HCT116 (cell line): ENCODE measurements at regions not wholly inside any gene's neighbourhood (a gene's known extent, or its start where the extent isn't known, plus 50 kb on each side); places are given as distances from the start of the nearest gene placed in this dataset.

Source experiments
- ATAC-seq: fragments of 200-7000 bp; cut with Tn5 transposase; 2 replicates; pipeline ENCODE4 v1.9.1; 2020; ENCODE audit warnings: mild to moderate bottlenecking, moderate library complexity
- BruUV-seq: library from RNA; stranded (reverse); fragments of 400-500 nt; replicated peaks from 2 replicates; lab custom pipeline; 2021; lab: Mats Ljungman, UMichigan
- CTCF ChIA-PET: fragments of 300-600 bp; sonication (Branson Sonifier 250); formaldehyde crosslinking; loops from one replicate; lab custom pipeline; 2021; ENCODE audit warnings: antibody characterized with exemption; lab: Charles Lee
- POLR2A ChIA-PET: fragments of 300-600, 350-600 bp; sonication (Branson Sonifier 250); formaldehyde crosslinking; loops from one replicate; lab custom pipeline; 2021; ENCODE audit warnings: antibody characterized with exemption; lab: Charles Lee
- RAD21 ChIA-PET, 2 experiments: fragments of 300-600 bp; sonication (Branson Sonifier 250); formaldehyde crosslinking; loops; one replicate each; lab custom pipeline; 2023; ENCODE audit warnings: low total read pairs in 2 of 2; ENCODE audit not compliant: uncharacterized antibody in 2 of 2, unreplicated experiment in 2 of 2, low non-redundant PET in 1 of 2; lab: Charles Lee
- DNase-seq: peaks from one replicate; pipeline ENCODE4 v3.0.0-alpha.2; 2010; ENCODE audit warnings: low read depth, low spot score
- H2AFZ ChIP-seq: fragments of 200-600 bp; shearing (Covaris generic), sonication (generic); 2 replicates; pipeline ENCODE4 v1.6.1; 2017; ENCODE audit warnings: low read depth, mixed run types, mixed read lengths, antibody characterized with exemption, low read length; ENCODE audit not compliant: poor library complexity, severe bottlenecking
- H3K27ac ChIP-seq: 2 replicates; pipeline ENCODE4 v1.5.1; 2012; ENCODE audit warnings: low read depth, low read length
- H3K27me3 ChIP-seq: fragments of 200-600 bp; sonication (generic); 2 replicates; pipeline ENCODE4 v1.6.1; 2016; ENCODE audit warnings: mixed run types, low read length, mixed read lengths; ENCODE audit not compliant: insufficient read depth
- H3K36me3 ChIP-seq, 2 experiments: fragments of 200-500 bp in 1 of 2; fragments of 200-600 bp in 1 of 2; sonication (Bioruptor generic) in 1 of 2; sonication (generic) in 1 of 2; 2 replicates each; pipeline versions ENCODE4 v1.5.1 to v1.6.1; 2014 to 2016; ENCODE audit warnings: low read length in 2 of 2, inconsistent platforms in 1 of 2, mixed read lengths in 1 of 2, mixed run types in 1 of 2; ENCODE audit not compliant: insufficient read depth in 2 of 2, control insufficient read depth in 1 of 2
- H3K4me1 ChIP-seq, 2 experiments: fragments of 200-600 bp in 1 of 2; sonication (generic) in 1 of 2; 2 replicates each; pipeline versions ENCODE4 v1.5.1 to v1.6.1; 2012 to 2017; ENCODE audit warnings: low read length in 2 of 2, inconsistent platforms in 1 of 2, mild to moderate bottlenecking in 1 of 2, mixed read lengths in 1 of 2, mixed run types in 1 of 2, moderate library complexity in 1 of 2; ENCODE audit not compliant: insufficient read depth in 2 of 2, control insufficient read depth in 1 of 2
- H3K4me2 ChIP-seq: fragments of 200-600 bp; sonication (generic); 2 replicates; pipeline ENCODE4 v1.6.1; 2017; ENCODE audit warnings: mixed run types, low read length, mixed read lengths
- H3K4me3 ChIP-seq, 2 experiments: fragments of 200-600 bp in 1 of 2; sonication (generic) in 1 of 2; replicated peaks in 1 of 2; 2 replicates each; pipeline ENCODE4 v1.5.1; 2011 to 2016; ENCODE audit warnings: low read length in 2 of 2, control low read depth in 1 of 2, low read depth in 1 of 2, mild to moderate bottlenecking in 1 of 2, mixed read lengths in 1 of 2, mixed run types in 1 of 2
- H3K79me2 ChIP-seq: fragments of 200-600 bp; sonication (generic); 2 replicates; pipeline ENCODE4 v1.6.1; 2017; ENCODE audit warnings: mild to moderate bottlenecking, mixed run types, low read length, moderate library complexity, mixed read lengths; ENCODE audit not compliant: insufficient read depth
- H3K9ac ChIP-seq: fragments of 200-600 bp; sonication (generic); 2 replicates; pipeline ENCODE4 v1.6.1; 2016; ENCODE audit warnings: low read length, mixed read lengths
- H3K9me2 ChIP-seq: fragments of 200-600 bp; sonication (generic), shearing (Covaris generic); 2 replicates; pipeline ENCODE4 v1.6.1; 2017; ENCODE audit warnings: mixed run types, mild to moderate bottlenecking, moderate library complexity; ENCODE audit not compliant: insufficient read depth
- H3K9me3 ChIP-seq, 2 experiments: fragments of 200-500 bp in 1 of 2; fragments of 200-600 bp in 1 of 2; sonication (Bioruptor generic) in 1 of 2; sonication (generic) in 1 of 2; 2 replicates each; pipeline ENCODE4 v1.6.1; 2014 to 2017; ENCODE audit warnings: low read length in 2 of 2, mixed read lengths in 2 of 2, inconsistent platforms in 1 of 2, low read depth in 1 of 2, mild to moderate bottlenecking in 1 of 2, mixed run types in 1 of 2, moderate library complexity in 1 of 2; ENCODE audit not compliant: control insufficient read depth in 1 of 2, insufficient read depth in 1 of 2
- H4K20me1 ChIP-seq: fragments of 200-600 bp; sonication (generic), shearing (Covaris generic); 2 replicates; pipeline ENCODE4 v1.6.1; 2017; ENCODE audit warnings: mixed run types, mild to moderate bottlenecking, moderate library complexity; ENCODE audit not compliant: insufficient read depth
- EGR1 ChIP-seq: IDR thresholded peaks from 2 replicates; pipeline ENCODE4 v1.6.1; 2012; ENCODE audit warnings: low read depth
- FOSL1 ChIP-seq: IDR thresholded peaks from 2 replicates; pipeline ENCODE4 v1.6.1; 2012; ENCODE audit warnings: low read depth
- MAX ChIP-seq: IDR thresholded peaks from 2 replicates; pipeline ENCODE4 v1.6.1; 2012
- POLR2A ChIP-seq: IDR thresholded peaks from 2 replicates; pipeline ENCODE4 v1.7.0; 2011; ENCODE audit warnings: borderline replicate concordance; ENCODE audit not compliant: insufficient read depth, insufficient read length; ENCODE audit errors: extremely low read depth
- SP1 ChIP-seq: IDR thresholded peaks from 2 replicates; pipeline ENCODE4 v1.6.1; 2012; ENCODE audit warnings: low read depth
- SRF ChIP-seq: IDR thresholded peaks from 2 replicates; pipeline ENCODE4 v1.6.1; 2012; ENCODE audit warnings: low read depth
- TCF7L2 ChIP-seq: IDR thresholded peaks from 2 replicates; pipeline ENCODE4 v1.7.0; 2011; ENCODE audit warnings: borderline replicate concordance, inconsistent platforms; ENCODE audit not compliant: insufficient read depth, insufficient read length; ENCODE audit errors: extremely low read depth
- YY1 ChIP-seq: IDR thresholded peaks from 2 replicates; pipeline ENCODE4 v1.6.1; 2011; ENCODE audit warnings: low read length, low read depth, moderate library complexity, mild to moderate bottlenecking; ENCODE audit not compliant: insufficient replicate concordance; ENCODE audit errors: extremely low read depth
- ZFX ChIP-seq: fragments of 450-650 bp; IDR thresholded peaks from 2 replicates; pipeline ENCODE4 v1.6.1; 2017
- intact Hi-C: fragments of 100-400 bp; cut with micrococcal nuclease; formaldehyde crosslinking; loops from 2 replicates; pipeline ENCODE4 v1.10.0; 2022

GRCh38 chr6:166822609-166823008 is 133.7 kb downstream of the RNASET2 start:
- RAD21 ChIA-PET = no interaction called here
- Histone ChIP-seq H3K27ac (no peak overlapping the region), H3K27me3 (no peaks in the 10 kb centered on the region), H3K79me2 (no peaks in the 10 kb centered on the region), H3K9ac (no peak overlapping the region), H3K4me3 (no peak overlapping the region), H2AFZ (no peak overlapping the region), H3K4me2 (no peak overlapping the region), H3K9me2 (no peaks in the 10 kb centered on the region), H4K20me1 (no peaks in the 10 kb centered on the region), H3K4me1 (no peaks in the 10 kb centered on the region), H3K36me3 (no peaks in the 10 kb centered on the region), H3K9me3 (no peaks in the 10 kb centered on the region)
- no peak for DNase-seq
- POLR2A ChIA-PET = no interaction called here
- CTCF ChIA-PET = no interaction called here
- no TSS peak for BruUV-seq
- ATAC-seq = no peak
- TF ChIP-seq MAX (no peak), SP1 (no peak), ZFX (no peak), POLR2A (no peak)
- intact Hi-C loops = no loop called here

- no peaks in the 10 kb centered on the region for H3K9me2 ChIP-seq
- no peaks in the 10 kb centered on the region for H3K9me3 ChIP-seq
- no peaks in the 10 kb centered on the region for H3K36me3 ChIP-seq
- H3K27me3 ChIP-seq = no peaks in the 10 kb centered on the region
- BruUV-seq = no TSS peak
- no peak overlapping the region for H2AFZ ChIP-seq
- no peak overlapping the region for H3K4me3 ChIP-seq
- ATAC-seq (no peak), DNase-seq (no peak)
- ChIA-PET RAD21 (no interaction called here), CTCF (no interaction called here), POLR2A (no interaction called here)
- no peak overlapping the region for H3K4me2 ChIP-seq
- no peaks in the 10 kb centered on the region for H3K4me1 ChIP-seq
- no peak overlapping the region for H3K9ac ChIP-seq
- H3K27ac ChIP-seq = no peak overlapping the region
- H3K79me2 ChIP-seq = no peaks in the 10 kb centered on the region
- intact Hi-C loops = no loop called here
- no peaks in the 10 kb centered on the region for H4K20me1 ChIP-seq
- TF ChIP-seq SRF = no peak
- TF ChIP-seq ZFX = no peak
- no peak for TF ChIP-seq TCF7L2
- no peak for TF ChIP-seq EGR1
- TF ChIP-seq SP1 = no peak
- TF ChIP-seq MAX = no peak
- TF ChIP-seq YY1 = no peak
- no peak for TF ChIP-seq FOSL1
Observed at GRCh38 chr6:166820483-166820882, 135.9 kb downstream of the RNASET2 start.
